ENCODE measurements at regions not wholly inside any gene's neighbourhood (a gene's known extent, or its start where the extent isn't known, plus 50 kb on each side); places are given as distances from the start of the nearest gene placed in this dataset.

GRCh38 chr17:73969956-73970355, 233.5 kb upstream of the RPL38 start:
- no TSS peak for BruUV-seq (replicated peaks)
- peak; percentile 51; the same call in 2 of the 3 replicates for ATAC-seq
- DNase-seq (ENCODE audit: low spot score) = no peak
- Histone ChIP-seq H3K9ac (ENCODE audit: insufficient read depth, low read depth, low read length) (no peak overlapping the region), H3K36me3 (replicated peaks in 1 of 2; ENCODE audit: control insufficient read depth in 1 of 2, insufficient read depth in 2 of 2, low read length in 2 of 2) (no peaks in the 10 kb centered on the region), H3K4me1 (ENCODE audit: insufficient read depth, low read length) (no peaks in the 10 kb centered on the region), H3K9me3 (ENCODE audit: low read length) (no peaks in the 10 kb centered on the region; the same call in 1 of the 2 replicates), H3K79me2 (ENCODE audit: insufficient read depth, low read length) (no peaks in the 10 kb centered on the region), H3K27me3 (ENCODE audit: control insufficient read depth in 1 of 2, insufficient read depth in 2 of 2, low read length in 2 of 2) (peaks cover 5 to 50% of the 10 kb centered on the region in 2 experiments; a peak in 4 of 5 replicates), H3K4me3 (replicated peaks in 1 of 3; ENCODE audit: insufficient read depth in 1 of 3, low read depth in 2 of 3, low read length in 3 of 3) (no peak overlapping the region), H2AFZ (ENCODE audit: low read length) (no peak overlapping the region), H3K4me2 (ENCODE audit: low read depth, low read length) (no peak overlapping the region), H4K20me1 (ENCODE audit: insufficient read depth, low read length) (no peaks in the 10 kb centered on the region; the same call in 1 of the 2 replicates), H3K27ac (ENCODE audit: extremely low read length, insufficient read depth, low read length) (no peak overlapping the region)
- in situ Hi-C loops (cut with HindIII; ENCODE audit: extremely low pct_ligation_motif_present, low pct_unique_long_range_greater_than_20kb) (loop anchor here (25.0 kb wide), 1 partner anchor 533 kb away; no protein-coding TSS in a partner anchor), intact Hi-C loops (cut with micrococcal nuclease; ENCODE audit: unreplicated experiment) (no loop called here)
- 7% methylated on average over 7 of the region's 7 CpGs for WGBS (ENCODE audit: low lambda C conversion rate)
- TF ChIP-seq CC2D1A (CRISPR knock-in tag; IDR thresholded peaks at IDR 0.05) (no peak), CEBPB (IDR thresholded peaks at IDR 0.05; ENCODE audit: borderline replicate concordance, low read depth, low read length) (peak; percentile 97), CEBPG (CRISPR knock-in tag; IDR thresholded peaks at IDR 0.05) (peak; percentile 85), ZNF121 (CRISPR knock-in tag; IDR thresholded peaks at IDR 0.05) (no peak), SMC3 (IDR thresholded peaks at IDR 0.05; ENCODE audit: low read length) (0 out of 2 replicates have a peak, but pooled peaks have one; percentile 11)
- ChIA-PET CTCF (ENCODE audit: low intra/inter-chr PET ratio, low total read pairs) (no interaction called here), POLR2A (no interaction called here)
- FAIRE-seq = no peak

GRCh38 chr17:73971127-73971526, 232.4 kb upstream of the RPL38 start:
- CTCF ChIA-PET (ENCODE audit: low intra/inter-chr PET ratio, low total read pairs) = no interaction called here
- H3K27me3 ChIP-seq (ENCODE audit: control insufficient read depth in 1 of 2, insufficient read depth in 2 of 2, low read length in 2 of 2) = peaks cover 5 to 55% of the 10 kb centered on the region in 2 experiments; a peak in 4 of 5 replicates
- TF ChIP-seq TAF15 (IDR thresholded peaks at IDR 0.05; ENCODE audit: low read depth, low read length, poor library complexity, severe bottlenecking) (no peak), GLI4 (CRISPR knock-in tag; IDR thresholded peaks at IDR 0.05; ENCODE audit: borderline replicate concordance) (no peak), RFX3 (CRISPR knock-in tag; IDR thresholded peaks at IDR 0.05) (no peak), E2F2 (CRISPR knock-in tag; IDR thresholded peaks at IDR 0.05; ENCODE audit: borderline replicate concordance) (no peak), CCDC6 (CRISPR knock-in tag; IDR thresholded peaks at IDR 0.05) (no peak), FOXM1 (CRISPR knock-in tag; IDR thresholded peaks at IDR 0.05) (no peak), ATAD3A (CRISPR knock-in tag; IDR thresholded peaks at IDR 0.05) (no peak), HOXA5 (CRISPR knock-in tag; IDR thresholded peaks at IDR 0.05) (no peak), ZNF709 (CRISPR knock-in tag; IDR thresholded peaks at IDR 0.05) (no peak), ZNF598 (CRISPR knock-in tag; IDR thresholded peaks at IDR 0.05; ENCODE audit: borderline replicate concordance) (no peak), HIC2 (CRISPR knock-in tag; IDR thresholded peaks at IDR 0.05; ENCODE audit: low read depth) (no peak), ZBTB25 (CRISPR knock-in tag; IDR thresholded peaks at IDR 0.05) (no peak)

More at GRCh38 chr17:73971127-73971526, 232.4 kb upstream of the RPL38 start:
- ATAC-seq (no peak), DNase-seq (ENCODE audit: low spot score) (no peak), FAIRE-seq (no peak)
- H3K4me1 ChIP-seq (ENCODE audit: insufficient read depth, low read length) = no peaks in the 10 kb centered on the region
- no peaks in the 10 kb centered on the region; the same call in 1 of the 2 replicates for H4K20me1 ChIP-seq (ENCODE audit: insufficient read depth, low read length)
- POLR2A ChIA-PET = no interaction called here
- 11% methylated on average over 4 of the region's 4 CpGs for WGBS (ENCODE audit: low lambda C conversion rate)
- H3K4me3 ChIP-seq (replicated peaks in 1 of 3; ENCODE audit: insufficient read depth in 1 of 3, low read depth in 2 of 3, low read length in 3 of 3) = no peak overlapping the region
- no peaks in the 10 kb centered on the region for H3K9me3 ChIP-seq (ENCODE audit: low read length)
- intact Hi-C loops (cut with micrococcal nuclease; ENCODE audit: unreplicated experiment) (no loop called here), in situ Hi-C loops (cut with HindIII; ENCODE audit: extremely low pct_ligation_motif_present, low pct_unique_long_range_greater_than_20kb) (loop anchor here (25.0 kb wide), 1 partner anchor 534 kb away; no protein-coding TSS in a partner anchor)
- BruUV-seq (replicated peaks) = no TSS peak
- H3K36me3 ChIP-seq (replicated peaks in 1 of 2; ENCODE audit: control insufficient read depth in 1 of 2, insufficient read depth in 2 of 2, low read length in 2 of 2) = no peaks in the 10 kb centered on the region
- H3K27ac ChIP-seq (ENCODE audit: extremely low read length, insufficient read depth, low read length) = no peak overlapping the region
- no peak overlapping the region for H3K4me2 ChIP-seq (ENCODE audit: low read depth, low read length)
- no peaks in the 10 kb centered on the region for H3K79me2 ChIP-seq (ENCODE audit: insufficient read depth, low read length)
- H3K9ac ChIP-seq (ENCODE audit: insufficient read depth, low read depth, low read length) = no peak overlapping the region
- H2AFZ ChIP-seq (ENCODE audit: low read length) = no peak overlapping the region

Measured in HepG2 (cell line).